ENCODE measurements at regions not wholly inside any gene's neighbourhood (a gene's known extent, or its start where the extent isn't known, plus 50 kb on each side); places are given as distances from the start of the nearest gene placed in this dataset.

GRCh38 chr7:65219623-65220022, 154.0 kb upstream of the ZNF92 start:
- CTCF ChIA-PET: no interaction called here
- H3K4me1 Mint-ChIP-seq: no peaks in the 10 kb centered on the region
- POLR2A ChIA-PET: interaction anchor here (1.0 kb wide), 1 partner anchor 88 kb away, joined by 3 read pairs; no protein-coding TSS in a partner anchor

GRCh38 chr7:65216469-65216868, 157.2 kb upstream of the ZNF92 start:
- H3K9me3 Mint-ChIP-seq: no peaks in the 10 kb centered on the region
- ChIA-PET CTCF (interaction anchor here (0.7 to 1.3 kb wide), 7 partner anchors 15 to 506 kb away, joined by 3 to 20 read pairs (median 7); no protein-coding TSS in a partner anchor), POLR2A (no interaction called here)
- no peaks in the 10 kb centered on the region for H3K27me3 Mint-ChIP-seq (ENCODE audit: low read depth)
- H3K4me3 Mint-ChIP-seq: 0 out of 2 replicates have a peak overlapping the region, but pooled peaks have one; percentile 16
- H3K4me1 Mint-ChIP-seq: no peaks in the 10 kb centered on the region
- H3K27ac Mint-ChIP-seq: no peak overlapping the region
- peak; percentile 74 for DNase-seq (ENCODE audit: low spot score)
- peak; percentile 78 for ATAC-seq
- H3K36me3 Mint-ChIP-seq: no peaks in the 10 kb centered on the region
- TF ChIP-seq, protein P1, sequence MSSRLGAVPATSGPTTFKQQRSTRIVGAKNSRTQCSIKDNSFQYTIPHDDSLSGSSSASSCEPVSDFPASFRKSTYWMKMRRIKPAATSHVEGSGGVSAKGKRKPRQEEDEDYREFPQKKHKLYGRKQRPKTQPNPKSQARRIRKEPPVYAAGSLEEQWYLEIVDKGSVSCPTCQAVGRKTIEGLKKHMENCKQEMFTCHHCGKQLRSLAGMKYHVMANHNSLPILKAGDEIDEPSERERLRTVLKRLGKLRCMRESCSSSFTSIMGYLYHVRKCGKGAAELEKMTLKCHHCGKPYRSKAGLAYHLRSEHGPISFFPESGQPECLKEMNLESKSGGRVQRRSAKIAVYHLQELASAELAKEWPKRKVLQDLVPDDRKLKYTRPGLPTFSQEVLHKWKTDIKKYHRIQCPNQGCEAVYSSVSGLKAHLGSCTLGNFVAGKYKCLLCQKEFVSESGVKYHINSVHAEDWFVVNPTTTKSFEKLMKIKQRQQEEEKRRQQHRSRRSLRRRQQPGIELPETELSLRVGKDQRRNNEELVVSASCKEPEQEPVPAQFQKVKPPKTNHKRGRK (CRISPR knock-in tag; IDR thresholded peaks at IDR 0.05; ENCODE audit: borderline replicate concordance): peak; percentile 99
- TF ChIP-seq PRDM15 (CRISPR knock-in tag; IDR thresholded peaks at IDR 0.05) (no peak), ZNF396 (CRISPR knock-in tag; IDR thresholded peaks at IDR 0.05; ENCODE audit: borderline replicate concordance) (no peak), EMX1 (CRISPR knock-in tag; IDR thresholded peaks at IDR 0.05) (no peak), ZNF121 (CRISPR knock-in tag; IDR thresholded peaks at IDR 0.05) (no peak), FOXJ3 (CRISPR knock-in tag; IDR thresholded peaks at IDR 0.05; ENCODE audit: borderline replicate concordance) (no peak), MYBL2 (CRISPR knock-in tag; IDR thresholded peaks at IDR 0.05) (no peak)
- TF ChIP-seq, protein P2, sequence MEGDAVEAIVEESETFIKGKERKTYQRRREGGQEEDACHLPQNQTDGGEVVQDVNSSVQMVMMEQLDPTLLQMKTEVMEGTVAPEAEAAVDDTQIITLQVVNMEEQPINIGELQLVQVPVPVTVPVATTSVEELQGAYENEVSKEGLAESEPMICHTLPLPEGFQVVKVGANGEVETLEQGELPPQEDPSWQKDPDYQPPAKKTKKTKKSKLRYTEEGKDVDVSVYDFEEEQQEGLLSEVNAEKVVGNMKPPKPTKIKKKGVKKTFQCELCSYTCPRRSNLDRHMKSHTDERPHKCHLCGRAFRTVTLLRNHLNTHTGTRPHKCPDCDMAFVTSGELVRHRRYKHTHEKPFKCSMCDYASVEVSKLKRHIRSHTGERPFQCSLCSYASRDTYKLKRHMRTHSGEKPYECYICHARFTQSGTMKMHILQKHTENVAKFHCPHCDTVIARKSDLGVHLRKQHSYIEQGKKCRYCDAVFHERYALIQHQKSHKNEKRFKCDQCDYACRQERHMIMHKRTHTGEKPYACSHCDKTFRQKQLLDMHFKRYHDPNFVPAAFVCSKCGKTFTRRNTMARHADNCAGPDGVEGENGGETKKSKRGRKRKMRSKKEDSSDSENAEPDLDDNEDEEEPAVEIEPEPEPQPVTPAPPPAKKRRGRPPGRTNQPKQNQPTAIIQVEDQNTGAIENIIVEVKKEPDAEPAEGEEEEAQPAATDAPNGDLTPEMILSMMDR (IDR thresholded peaks at IDR 0.05): peak; percentile 82

More at GRCh38 chr7:65219623-65220022, 154.0 kb upstream of the ZNF92 start:
- DNase-seq (ENCODE audit: low spot score): no peak
- TF ChIP-seq, protein P3, sequence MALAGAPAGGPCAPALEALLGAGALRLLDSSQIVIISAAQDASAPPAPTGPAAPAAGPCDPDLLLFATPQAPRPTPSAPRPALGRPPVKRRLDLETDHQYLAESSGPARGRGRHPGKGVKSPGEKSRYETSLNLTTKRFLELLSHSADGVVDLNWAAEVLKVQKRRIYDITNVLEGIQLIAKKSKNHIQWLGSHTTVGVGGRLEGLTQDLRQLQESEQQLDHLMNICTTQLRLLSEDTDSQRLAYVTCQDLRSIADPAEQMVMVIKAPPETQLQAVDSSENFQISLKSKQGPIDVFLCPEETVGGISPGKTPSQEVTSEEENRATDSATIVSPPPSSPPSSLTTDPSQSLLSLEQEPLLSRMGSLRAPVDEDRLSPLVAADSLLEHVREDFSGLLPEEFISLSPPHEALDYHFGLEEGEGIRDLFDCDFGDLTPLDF (CRISPR knock-in tag; IDR thresholded peaks at IDR 0.05): no peak
- TF ChIP-seq ZNF263 (CRISPR knock-in tag; IDR thresholded peaks at IDR 0.05; ENCODE audit: low read depth): no peak
- TF ChIP-seq NFATC4 (CRISPR knock-in tag; IDR thresholded peaks at IDR 0.05): no peak
- no peak for TF ChIP-seq JUN (CRISPR knock-in tag; IDR thresholded peaks at IDR 0.05)
- TF ChIP-seq TEAD4 (CRISPR knock-in tag; IDR thresholded peaks at IDR 0.05): no peak
- no peak for TF ChIP-seq ZNF232 (CRISPR knock-in tag; IDR thresholded peaks at IDR 0.05)
- TF ChIP-seq, protein P4, sequence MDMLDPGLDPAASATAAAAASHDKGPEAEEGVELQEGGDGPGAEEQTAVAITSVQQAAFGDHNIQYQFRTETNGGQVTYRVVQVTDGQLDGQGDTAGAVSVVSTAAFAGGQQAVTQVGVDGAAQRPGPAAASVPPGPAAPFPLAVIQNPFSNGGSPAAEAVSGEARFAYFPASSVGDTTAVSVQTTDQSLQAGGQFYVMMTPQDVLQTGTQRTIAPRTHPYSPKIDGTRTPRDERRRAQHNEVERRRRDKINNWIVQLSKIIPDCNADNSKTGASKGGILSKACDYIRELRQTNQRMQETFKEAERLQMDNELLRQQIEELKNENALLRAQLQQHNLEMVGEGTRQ (CRISPR knock-in tag; IDR thresholded peaks at IDR 0.05): no peak
- TF ChIP-seq OVOL2 (CRISPR knock-in tag; IDR thresholded peaks at IDR 0.05; ENCODE audit: borderline replicate concordance): no peak
- no peak for TF ChIP-seq ZNF532 (CRISPR knock-in tag; IDR thresholded peaks at IDR 0.05; ENCODE audit: borderline replicate concordance)
- TF ChIP-seq CREB1 (CRISPR knock-in tag; IDR thresholded peaks at IDR 0.05): no peak
- TF ChIP-seq NFYB (CRISPR knock-in tag; conservative IDR thresholded peaks at IDR 0.05; ENCODE audit: low read depth): no peak
- no peak for TF ChIP-seq NR1H2 (CRISPR knock-in tag; IDR thresholded peaks at IDR 0.05)
- TF ChIP-seq RORB (CRISPR knock-in tag; IDR thresholded peaks at IDR 0.05): no peak
- no peak for TF ChIP-seq ATF3 (CRISPR knock-in tag; conservative IDR thresholded peaks at IDR 0.05)
- no peaks in the 10 kb centered on the region for H3K36me3 Mint-ChIP-seq
- H3K27me3 Mint-ChIP-seq (ENCODE audit: low read depth): no peaks in the 10 kb centered on the region
- H3K4me3 Mint-ChIP-seq: no peak overlapping the region
- no peaks in the 10 kb centered on the region for H3K9me3 Mint-ChIP-seq
- ATAC-seq: no peak
- H3K27ac Mint-ChIP-seq: no peak overlapping the region

Data from WTC11 (cell line).